NCI-H82 (cell line): ENCODE measurements at regions not wholly inside any gene's neighbourhood (a gene's known extent, or its start where the extent isn't known, plus 50 kb on each side); places are given as distances from the start of the nearest gene placed in this dataset.
A peak's percentile ranks its signal among the peaks of the same experiment; 100 is the strongest.
"Not testable (repeated sequence)": the region's sequence is repeated elsewhere in the genome, so short reads cannot be mapped to it uniquely, and the experiment has no call there.

Experiments used
- DNase-seq: peaks from one replicate; lab custom pipeline; 2025; lab: John Stamatoyannopoulos, UW

- no peak for DNase-seq
These were observed 197.5 kb upstream of the ARL4C start for GRCh38 chr2:234694244-234695013.

- not testable (repeated sequence) for DNase-seq
These were observed 196.9 kb upstream of the ARL4C start for GRCh38 chr2:234693681-234694190.

GRCh38 chr2:234693191-234693590 lies 196.3 kb upstream of the ARL4C start:
- not testable (repeated sequence) for DNase-seq

GRCh38 chr2:234691968-234692955 lies 195.4 kb upstream of the ARL4C start:
- no peak for DNase-seq

GRCh38 chr2:234691214-234691575 lies 194.3 kb upstream of the ARL4C start:
- DNase-seq: peak; percentile 44

GRCh38 chr2:234690569-234691213 lies 193.8 kb upstream of the ARL4C start:
- peak; percentile 87 for DNase-seq

- no peak for DNase-seq
These were observed 193.1 kb upstream of the ARL4C start for GRCh38 chr2:234689911-234690379.

GRCh38 chr2:234687718-234688475 lies 191.0 kb upstream of the ARL4C start:
- no peak for DNase-seq

GRCh38 chr2:234686088-234686890 lies 189.4 kb upstream of the ARL4C start:
- peak; percentile 9 for DNase-seq

- DNase-seq: no peak
These were observed 187.6 kb upstream of the ARL4C start for GRCh38 chr2:234684466-234684865.

GRCh38 chr2:234683950-234684349 lies 187.1 kb upstream of the ARL4C start:
- no peak for DNase-seq

GRCh38 chr2:234682492-234683228 lies 185.8 kb upstream of the ARL4C start:
- DNase-seq: no peak

GRCh38 chr2:234680688-234681619 lies 184.1 kb upstream of the ARL4C start:
- DNase-seq: no peak

- DNase-seq: no peak
These were observed 183.1 kb upstream of the ARL4C start for GRCh38 chr2:234679741-234680687.

GRCh38 chr2:234679301-234679740 lies 182.4 kb upstream of the ARL4C start:
- DNase-seq: no peak

GRCh38 chr2:234678711-234679110 lies 181.8 kb upstream of the ARL4C start:
- peak; percentile 55 for DNase-seq

GRCh38 chr2:234677758-234678538 lies 181.1 kb upstream of the ARL4C start:
- DNase-seq: no peak
